ENCODE measurements at regions not wholly inside any gene's neighbourhood (a gene's known extent, or its start where the extent isn't known, plus 50 kb on each side); places are given as distances from the start of the nearest gene placed in this dataset.
A peak's percentile ranks its signal among the peaks of the same experiment; 100 is the strongest.

DNA sequence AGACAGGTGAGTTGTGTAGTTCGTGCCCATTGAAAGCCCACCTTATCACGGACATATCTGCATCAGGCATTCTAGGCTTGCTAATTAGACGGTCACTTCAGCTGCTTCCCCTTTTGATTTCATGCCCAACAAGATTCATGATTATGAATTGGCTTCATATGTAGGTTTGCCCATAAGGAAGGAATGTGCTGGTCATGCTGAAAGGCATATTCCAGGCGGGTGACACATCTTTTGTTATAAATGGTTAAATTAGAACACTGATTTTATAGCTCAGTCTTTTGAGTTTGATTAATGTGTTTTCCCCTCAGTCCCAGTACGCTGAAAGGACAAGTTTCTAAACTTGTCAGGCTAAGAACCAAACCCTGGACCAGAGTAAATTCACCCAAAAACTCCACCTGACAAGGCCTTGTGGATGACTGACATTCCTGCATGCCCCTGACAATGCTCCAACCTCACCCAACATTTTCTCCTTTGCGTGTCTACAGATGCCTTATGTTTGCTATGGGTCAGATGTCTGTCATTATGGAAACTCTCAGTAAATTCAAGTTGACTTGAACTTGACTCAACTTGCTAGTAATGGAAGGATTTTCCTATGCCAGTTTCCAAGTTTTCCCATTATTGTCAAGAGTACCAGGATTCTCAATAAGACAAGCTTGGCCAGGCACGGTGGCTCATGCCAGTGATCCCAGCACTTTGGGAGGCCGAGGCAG is 421.9 kb downstream of the PMP22 start:
- no peak overlapping the region for H3K27ac ChIP-seq (ENCODE audit: low read length)
- H3K36me3 ChIP-seq (ENCODE audit: control insufficient read depth in 2 of 2, extremely low read depth in 1 of 2, insufficient read depth in 1 of 2, low read length in 1 of 2): no peaks in the 10 kb centered on the region
- CTCF ChIA-PET: interaction anchor here in 1 of 2 donors (0.6 kb wide), 1 partner anchor 1262 kb away, joined by 3 read pairs; no protein-coding TSS in a partner anchor
- Mint-ChIP-seq H3K4me3 (no peak overlapping the region), H3K27me3 (peaks cover 18 to 27% of the 10 kb centered on the region in 2 donors), H3K4me1 (no peaks in the 10 kb centered on the region), H3K27ac (no peak overlapping the region), H3K36me3 (no peaks in the 10 kb centered on the region), H3K9me3 (no peaks in the 10 kb centered on the region)
- no peak overlapping the region for H3K4me3 ChIP-seq (ENCODE audit: control insufficient read depth in 1 of 2, extremely low read depth in 1 of 2, low read length in 1 of 2)
- H3K27me3 ChIP-seq (replicated peaks in 1 of 2; ENCODE audit: control insufficient read depth in 2 of 2, extremely low read depth in 1 of 2, insufficient read depth in 2 of 2, low read length in 1 of 2): no peaks in the 10 kb centered on the region
- DNase-seq: no peak
- POLR2A ChIA-PET: no interaction called here
- no peaks in the 10 kb centered on the region for H3K9me3 ChIP-seq
- H3K4me1 ChIP-seq (ENCODE audit: control insufficient read depth in 1 of 2, extremely low read depth in 1 of 2, insufficient read depth in 2 of 2, low read length in 2 of 2): no peaks in the 10 kb centered on the region
- ATAC-seq (replicated peaks in 1 of 4): no peak
- 88% methylated on average over 5 of the region's 8 CpGs for WGBS (ENCODE audit: insufficient coverage)

DNA sequence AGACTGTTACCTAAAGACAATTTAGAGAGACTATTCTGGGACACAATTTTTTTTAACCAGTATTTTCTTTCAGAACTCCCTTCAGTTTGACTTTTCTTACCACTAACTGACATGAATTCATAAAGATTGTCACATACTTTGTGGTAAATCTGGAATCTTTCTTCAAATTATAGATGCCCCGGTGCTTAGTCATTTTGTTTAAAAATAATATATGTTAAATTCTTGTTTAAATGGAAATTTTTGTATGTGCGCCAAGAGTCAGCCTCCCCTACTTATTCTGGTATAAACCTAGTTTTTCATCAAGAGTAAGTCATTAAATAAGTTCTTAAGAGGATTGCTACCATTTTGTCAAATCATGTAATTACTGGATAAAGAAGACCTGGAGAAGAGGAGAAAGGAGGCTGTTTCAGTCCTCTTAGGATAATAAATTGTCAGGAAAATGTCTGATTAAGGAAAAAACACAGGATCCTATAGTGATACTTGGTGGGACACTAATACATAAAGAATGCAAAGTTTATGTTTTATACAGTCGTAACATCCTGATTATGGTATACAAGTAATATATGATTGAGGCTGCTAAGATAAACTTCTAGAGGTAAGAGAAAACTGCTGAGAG is 424.4 kb downstream of the PMP22 start:
- H3K27ac ChIP-seq (ENCODE audit: low read length): no peak overlapping the region
- ChIA-PET CTCF (no interaction called here), POLR2A (no interaction called here)
- no peak overlapping the region for H3K4me3 ChIP-seq (ENCODE audit: control insufficient read depth in 1 of 2, extremely low read depth in 1 of 2, low read length in 1 of 2)
- H3K27ac Mint-ChIP-seq: no peak overlapping the region
- peaks cover 10 to 16% of the 10 kb centered on the region in 2 donors for H3K27me3 Mint-ChIP-seq
- no peaks in the 10 kb centered on the region for H3K36me3 Mint-ChIP-seq
- H3K4me1 ChIP-seq (ENCODE audit: control insufficient read depth in 1 of 2, extremely low read depth in 1 of 2, insufficient read depth in 2 of 2, low read length in 2 of 2): no peaks in the 10 kb centered on the region
- H3K9me3 Mint-ChIP-seq: no peaks in the 10 kb centered on the region
- H3K27me3 ChIP-seq (replicated peaks in 1 of 2; ENCODE audit: control insufficient read depth in 2 of 2, extremely low read depth in 1 of 2, insufficient read depth in 2 of 2, low read length in 1 of 2): no peaks in the 10 kb centered on the region
- H3K4me3 Mint-ChIP-seq: no peak overlapping the region
- ATAC-seq (replicated peaks in 1 of 4) (no peak), DNase-seq (no peak)
- H3K4me1 Mint-ChIP-seq: no peaks in the 10 kb centered on the region
- no peaks in the 10 kb centered on the region for H3K9me3 ChIP-seq
- H3K36me3 ChIP-seq (ENCODE audit: control insufficient read depth in 2 of 2, extremely low read depth in 1 of 2, insufficient read depth in 1 of 2, low read length in 1 of 2): no peaks in the 10 kb centered on the region
- WGBS (ENCODE audit: insufficient coverage): 100% methylated on average over 1 of the region's 3 CpGs

DNA sequence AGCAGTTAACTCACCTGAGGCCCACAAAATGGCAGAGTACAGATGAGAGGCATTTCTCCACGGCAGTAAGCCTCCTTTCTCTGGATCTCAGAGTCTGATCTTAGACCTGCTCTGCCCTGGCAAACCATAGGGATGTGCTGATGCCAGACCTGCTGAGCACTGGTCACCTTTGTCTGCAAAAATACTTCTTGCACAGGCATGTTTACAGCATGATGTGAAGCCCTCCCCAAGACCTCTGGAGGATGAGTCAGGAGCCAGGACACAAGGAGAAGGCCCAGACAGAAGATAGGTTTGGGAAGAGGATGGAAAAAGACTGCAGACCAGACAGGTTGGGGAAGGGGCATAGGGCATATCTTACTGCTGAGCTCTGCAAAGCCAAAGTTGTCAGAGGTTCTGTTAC is 426.6 kb downstream of the PMP22 start:
- WGBS (ENCODE audit: insufficient coverage): 45% methylated on average over 1 of the region's 1 CpG
- H3K9me3 Mint-ChIP-seq: no peaks in the 10 kb centered on the region
- DNase-seq: no peak
- H3K27ac Mint-ChIP-seq: peak overlapping the region in 1 of 2 donors; percentile 6
- POLR2A ChIA-PET: no interaction called here
- peaks cover 0 to 4% of the 10 kb centered on the region in 2 donors for H3K27me3 Mint-ChIP-seq
- no peak overlapping the region for H3K4me3 Mint-ChIP-seq
- Histone ChIP-seq H3K9me3 (no peaks in the 10 kb centered on the region), H3K27ac (ENCODE audit: low read length) (no peak overlapping the region), H3K4me3 (ENCODE audit: control insufficient read depth in 1 of 2, extremely low read depth in 1 of 2, low read length in 1 of 2) (no peak overlapping the region), H3K36me3 (ENCODE audit: control insufficient read depth in 2 of 2, extremely low read depth in 1 of 2, insufficient read depth in 1 of 2, low read length in 1 of 2) (no peaks in the 10 kb centered on the region), H3K27me3 (replicated peaks in 1 of 2; ENCODE audit: control insufficient read depth in 2 of 2, extremely low read depth in 1 of 2, insufficient read depth in 2 of 2, low read length in 1 of 2) (peaks cover 0 to 5% of the 10 kb centered on the region in 2 experiments), H3K4me1 (ENCODE audit: control insufficient read depth in 1 of 2, extremely low read depth in 1 of 2, insufficient read depth in 2 of 2, low read length in 2 of 2) (no peaks in the 10 kb centered on the region)
- ATAC-seq (replicated peaks in 1 of 4): no peak
- H3K36me3 Mint-ChIP-seq: no peaks in the 10 kb centered on the region
- H3K4me1 Mint-ChIP-seq: peaks cover 0 to 3% (median 2%) of the 10 kb centered on the region in 3 donors
- CTCF ChIA-PET: no interaction called here

DNA sequence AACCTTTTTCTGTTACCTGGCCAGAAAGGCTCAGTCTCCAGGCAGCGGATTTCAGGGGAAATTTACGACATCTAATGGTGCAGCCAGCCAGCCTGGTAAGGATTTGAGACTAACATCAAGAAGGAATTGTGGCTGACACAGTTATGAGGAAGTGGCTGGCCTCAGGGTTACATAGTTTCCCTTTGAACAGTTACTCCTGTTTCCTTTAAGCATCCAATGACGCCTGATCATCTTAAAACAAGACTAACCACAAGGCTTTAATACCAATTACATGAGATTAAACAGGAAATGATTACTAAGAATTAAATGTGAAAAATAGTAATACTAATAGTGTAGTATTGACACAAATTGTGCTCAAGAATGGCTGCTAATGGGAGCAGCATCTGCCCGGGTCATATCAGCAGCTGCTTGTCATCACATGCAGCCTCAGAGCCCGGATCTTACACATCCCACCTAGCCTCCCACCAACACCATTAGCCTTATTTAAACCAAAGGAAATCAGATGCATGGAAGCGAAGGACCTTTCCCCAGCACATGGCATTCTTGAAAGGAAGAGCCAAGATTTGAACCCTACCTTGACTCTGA is 431.8 kb downstream of the PMP22 start:
- ChIA-PET POLR2A (no interaction called here), CTCF (no interaction called here)
- H3K36me3 ChIP-seq (ENCODE audit: control insufficient read depth in 2 of 2, extremely low read depth in 1 of 2, insufficient read depth in 1 of 2, low read length in 1 of 2): no peaks in the 10 kb centered on the region
- DNase-seq (no peak), ATAC-seq (replicated peaks in 1 of 4) (no peak)
- Mint-ChIP-seq H3K9me3 (no peaks in the 10 kb centered on the region), H3K27ac (no peak overlapping the region), H3K36me3 (no peaks in the 10 kb centered on the region), H3K27me3 (peaks cover 5 to 8% of the 10 kb centered on the region in 2 donors), H3K4me1 (peaks cover 8 to 12% (median 10%) of the 10 kb centered on the region in 3 donors), H3K4me3 (no peak overlapping the region)
- 39% methylated on average over 4 of the region's 6 CpGs for WGBS (ENCODE audit: insufficient coverage)
- no peaks in the 10 kb centered on the region for H3K9me3 ChIP-seq
- H3K4me3 ChIP-seq (ENCODE audit: control insufficient read depth in 1 of 2, extremely low read depth in 1 of 2, low read length in 1 of 2): no peak overlapping the region
- peaks cover 0 to 5% of the 10 kb centered on the region in 2 experiments for H3K27me3 ChIP-seq (replicated peaks in 1 of 2; ENCODE audit: control insufficient read depth in 2 of 2, extremely low read depth in 1 of 2, insufficient read depth in 2 of 2, low read length in 1 of 2)
- no peak overlapping the region for H3K27ac ChIP-seq (ENCODE audit: low read length)
- no peaks in the 10 kb centered on the region for H3K4me1 ChIP-seq (ENCODE audit: control insufficient read depth in 1 of 2, extremely low read depth in 1 of 2, insufficient read depth in 2 of 2, low read length in 2 of 2)

DNA sequence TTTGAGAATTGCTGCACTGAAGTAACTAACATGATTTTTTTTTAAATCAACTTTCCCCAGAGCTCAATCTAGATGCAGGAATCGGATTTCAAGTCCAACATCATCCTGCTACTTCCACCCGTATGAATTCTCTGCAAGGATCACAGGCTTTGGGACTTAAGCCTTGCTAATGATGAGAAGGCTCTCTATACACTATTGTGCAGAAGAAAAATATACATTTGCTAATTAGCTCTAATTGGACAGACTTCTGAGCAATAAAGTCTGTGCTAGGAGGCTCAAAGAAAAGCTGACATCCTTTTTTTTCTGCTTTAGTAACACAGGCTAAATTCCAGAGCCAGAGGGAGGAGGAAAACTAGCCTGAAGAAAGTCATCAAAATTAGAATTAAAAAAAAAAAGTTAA is 433.6 kb downstream of the PMP22 start:
- DNase-seq (no peak), ATAC-seq (replicated peaks in 1 of 4) (no peak)
- Mint-ChIP-seq H3K27ac (no peak overlapping the region), H3K27me3 (peaks cover 8 to 10% of the 10 kb centered on the region in 2 donors), H3K9me3 (no peaks in the 10 kb centered on the region), H3K4me1 (peaks cover 8 to 12% (median 10%) of the 10 kb centered on the region in 3 donors), H3K36me3 (no peaks in the 10 kb centered on the region), H3K4me3 (no peak overlapping the region)
- WGBS (ENCODE audit: insufficient coverage): no CpG with 5 or more reads among the region's 2 CpGs
- ChIA-PET CTCF (interaction anchor here in 1 of 2 donors (0.5 kb wide), 1 partner anchor 1794 kb away, joined by 3 read pairs; no protein-coding TSS in a partner anchor), POLR2A (no interaction called here)
- H3K4me1 ChIP-seq (ENCODE audit: control insufficient read depth in 1 of 2, extremely low read depth in 1 of 2, insufficient read depth in 2 of 2, low read length in 2 of 2): no peaks in the 10 kb centered on the region
- no peaks in the 10 kb centered on the region for H3K36me3 ChIP-seq (ENCODE audit: control insufficient read depth in 2 of 2, extremely low read depth in 1 of 2, insufficient read depth in 1 of 2, low read length in 1 of 2)
- H3K9me3 ChIP-seq: no peaks in the 10 kb centered on the region
- no peak overlapping the region for H3K4me3 ChIP-seq (ENCODE audit: control insufficient read depth in 1 of 2, extremely low read depth in 1 of 2, low read length in 1 of 2)
- no peak overlapping the region for H3K27ac ChIP-seq (ENCODE audit: low read length)
- H3K27me3 ChIP-seq (replicated peaks in 1 of 2; ENCODE audit: control insufficient read depth in 2 of 2, extremely low read depth in 1 of 2, insufficient read depth in 2 of 2, low read length in 1 of 2): peaks cover 0 to 5% of the 10 kb centered on the region in 2 experiments

DNA sequence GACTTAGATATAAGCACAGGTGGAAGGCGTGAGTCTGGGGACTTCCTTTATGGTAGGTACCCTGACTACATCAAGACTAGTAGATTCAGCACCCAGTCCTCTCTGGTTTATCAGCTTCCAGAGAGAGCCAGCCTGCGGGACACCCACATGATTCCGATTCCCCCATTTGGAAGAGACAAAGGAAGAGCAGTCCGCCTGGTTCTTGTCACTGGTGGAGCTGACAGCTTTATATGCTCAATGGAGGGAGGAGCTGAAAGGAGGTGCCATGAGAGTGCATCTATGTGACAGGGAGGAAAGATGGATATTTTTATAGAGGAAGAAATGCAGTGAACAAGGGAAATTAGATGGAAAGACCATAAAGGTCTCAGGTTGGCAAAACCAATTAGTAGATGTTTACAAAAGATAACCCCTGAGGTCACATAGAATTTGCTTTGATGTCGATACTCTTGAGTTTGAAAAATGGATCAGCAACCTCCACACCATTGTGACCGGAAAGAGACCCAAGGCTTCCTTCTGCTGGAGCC is 437.7 kb downstream of the PMP22 start:
- Histone ChIP-seq H3K9me3 (peaks cover 3% of the 10 kb centered on the region), H3K4me3 (ENCODE audit: control insufficient read depth in 1 of 2, extremely low read depth in 1 of 2, low read length in 1 of 2) (no peak overlapping the region), H3K27me3 (replicated peaks in 1 of 2; ENCODE audit: control insufficient read depth in 2 of 2, extremely low read depth in 1 of 2, insufficient read depth in 2 of 2, low read length in 1 of 2) (no peaks in the 10 kb centered on the region), H3K36me3 (ENCODE audit: control insufficient read depth in 2 of 2, extremely low read depth in 1 of 2, insufficient read depth in 1 of 2, low read length in 1 of 2) (no peaks in the 10 kb centered on the region), H3K27ac (ENCODE audit: low read length) (no peak overlapping the region), H3K4me1 (ENCODE audit: control insufficient read depth in 1 of 2, extremely low read depth in 1 of 2, insufficient read depth in 2 of 2, low read length in 2 of 2) (no peaks in the 10 kb centered on the region)
- ATAC-seq (replicated peaks in 1 of 4) (no peak), DNase-seq (no peak)
- Mint-ChIP-seq H3K27me3 (peaks cover 8 to 13% of the 10 kb centered on the region in 2 donors), H3K4me1 (no peaks in the 10 kb centered on the region), H3K4me3 (no peak overlapping the region), H3K36me3 (no peaks in the 10 kb centered on the region), H3K9me3 (peaks cover 6 to 11% (median 9%) of the 10 kb centered on the region in 3 donors), H3K27ac (no peak overlapping the region)
- 100% methylated on average over 1 of the region's 6 CpGs for WGBS (ENCODE audit: insufficient coverage)
- CTCF ChIA-PET: no interaction called here
- POLR2A ChIA-PET: no interaction called here

Measured in T-cell (primary cell).